Sciatic nerve (tissue), 2 donors: ENCODE measurements at regions not wholly inside any gene's neighbourhood (a gene's known extent, or its start where the extent isn't known, plus 50 kb on each side); places are given as distances from the start of the nearest gene placed in this dataset.

Experiments used
- ATAC-seq: fragments of 200-7000 bp; cut with Tn5 transposase; one replicate; pipeline ENCODE4 v1.9.1; 2020; ENCODE audit warnings: mild to moderate bottlenecking, moderate library complexity
- DNase-seq: peaks from one replicate; pipeline ENCODE4 v3.0.0-alpha.2; 2020; ENCODE audit warnings: low spot score
- intact Hi-C: fragments of 100-400 bp; cut with DNase I; formaldehyde crosslinking; loops from one replicate; pipeline ENCODE4 v1.14.2; 2022
- donor health status: DM: no; HTN: no; CAD: no.
- donor health status: DM: no; HTN: no; CAD: no.

GRCh38 chr10:43962346-43963191, 313.9 kb upstream of the ZNF32 start:
- intact Hi-C loops: no loop called here
- no peak for ATAC-seq

DNA sequence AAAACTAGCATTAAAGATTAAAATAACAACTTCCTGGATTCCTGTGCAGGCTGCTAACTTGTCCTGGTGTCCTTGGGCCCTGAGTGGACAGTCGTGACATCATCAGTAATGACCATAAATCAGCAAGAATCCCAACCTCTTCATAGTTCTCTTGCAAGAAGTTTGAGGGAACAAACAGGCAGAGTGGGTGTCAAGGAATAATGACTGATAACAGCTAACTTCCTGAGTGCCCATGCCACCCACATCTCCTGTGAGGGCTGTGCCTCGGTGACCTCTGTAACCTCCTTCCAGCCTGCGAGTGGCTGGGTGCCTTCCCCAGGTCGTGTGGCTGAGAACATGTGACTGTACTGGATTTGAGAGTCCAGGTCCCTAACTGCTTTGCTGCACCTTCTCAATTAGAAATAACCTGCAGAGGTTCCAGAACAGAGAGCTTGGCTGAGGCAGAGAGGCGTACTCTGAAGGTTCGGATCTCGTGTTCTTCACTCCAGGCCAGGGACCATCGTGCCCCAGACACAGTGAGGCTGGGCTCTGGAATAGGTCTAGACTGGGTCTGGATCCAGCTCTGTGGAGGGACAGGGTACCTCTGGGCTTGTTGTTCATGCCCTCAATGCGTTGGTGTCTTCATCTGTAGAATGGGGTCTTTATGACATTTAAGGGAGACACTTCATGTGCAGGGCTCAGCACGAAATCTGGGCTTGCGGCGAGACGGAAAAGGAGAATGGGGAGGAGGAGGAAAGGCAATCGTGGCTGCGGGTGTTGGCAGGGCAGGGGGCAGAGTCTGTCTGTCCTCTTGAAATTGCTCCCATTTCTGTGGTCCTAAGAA, 313.1 kb upstream of the ZNF32 start:
- peak; percentile 47 for DNase-seq
- intact Hi-C loops: no loop called here
- ATAC-seq: no peak

More at GRCh38 chr10:43962346-43963191, 313.9 kb upstream of the ZNF32 start:
- peak; percentile 30 for DNase-seq

- DNase-seq (no peak), ATAC-seq (no peak)
- intact Hi-C loops: no loop called here
These were observed 312.3 kb upstream of the ZNF32 start for GRCh38 chr10:43960981-43961380.

DNA sequence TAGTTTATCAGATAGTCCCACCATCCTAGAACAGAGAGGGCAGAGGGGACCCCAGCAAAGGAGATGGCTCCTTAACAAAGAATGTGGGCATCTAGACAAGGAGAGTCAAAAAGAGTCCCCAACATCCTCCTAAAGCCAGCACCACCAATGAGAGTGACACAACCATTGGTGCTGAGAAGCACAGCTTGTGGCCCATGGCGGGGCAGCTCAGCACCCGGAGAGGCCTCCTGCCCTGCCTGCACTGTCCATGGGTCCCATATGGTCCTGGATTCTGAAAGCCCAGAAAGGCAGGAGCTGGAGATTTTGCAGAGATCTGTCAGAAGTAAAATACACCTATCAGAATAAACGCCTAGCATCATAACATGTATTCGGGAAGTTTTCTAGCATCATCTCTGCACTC, 311.8 kb upstream of the ZNF32 start:
- no peak for ATAC-seq
- intact Hi-C loops: no loop called here
- no peak for DNase-seq

- ATAC-seq: no peak
- no peak for DNase-seq
- intact Hi-C loops: no loop called here
These were observed 311.4 kb upstream of the ZNF32 start for GRCh38 chr10:43960135-43960415.

- ATAC-seq (no peak), DNase-seq (no peak)
- intact Hi-C loops: no loop called here
These were observed 310.9 kb upstream of the ZNF32 start for GRCh38 chr10:43959364-43960134.

DNA sequence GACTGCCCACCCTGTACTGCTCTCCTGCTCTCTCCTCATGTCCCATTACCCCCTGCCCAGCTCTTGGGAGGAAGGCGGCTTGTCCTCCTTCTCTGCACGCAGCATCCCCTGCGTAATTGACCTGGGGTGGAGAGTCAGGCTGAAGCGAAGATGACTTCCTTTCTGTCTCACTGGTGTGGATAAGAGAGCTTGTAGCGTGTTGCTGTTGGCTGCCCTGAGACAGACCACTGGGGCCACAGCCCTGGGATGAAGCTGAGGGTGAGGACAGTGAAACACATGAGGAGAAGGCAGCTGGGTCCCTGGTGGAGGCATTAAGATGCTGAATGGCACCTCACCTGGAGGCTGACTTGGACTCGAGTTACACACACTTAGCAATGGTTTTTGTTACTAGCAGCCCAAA, 310.3 kb upstream of the ZNF32 start:
- intact Hi-C loops: no loop called here
- ATAC-seq (no peak), DNase-seq (no peak)

GRCh38 chr10:43958071-43958432, 309.4 kb upstream of the ZNF32 start:
- ATAC-seq (no peak), DNase-seq (no peak)
- intact Hi-C loops: no loop called here

DNA sequence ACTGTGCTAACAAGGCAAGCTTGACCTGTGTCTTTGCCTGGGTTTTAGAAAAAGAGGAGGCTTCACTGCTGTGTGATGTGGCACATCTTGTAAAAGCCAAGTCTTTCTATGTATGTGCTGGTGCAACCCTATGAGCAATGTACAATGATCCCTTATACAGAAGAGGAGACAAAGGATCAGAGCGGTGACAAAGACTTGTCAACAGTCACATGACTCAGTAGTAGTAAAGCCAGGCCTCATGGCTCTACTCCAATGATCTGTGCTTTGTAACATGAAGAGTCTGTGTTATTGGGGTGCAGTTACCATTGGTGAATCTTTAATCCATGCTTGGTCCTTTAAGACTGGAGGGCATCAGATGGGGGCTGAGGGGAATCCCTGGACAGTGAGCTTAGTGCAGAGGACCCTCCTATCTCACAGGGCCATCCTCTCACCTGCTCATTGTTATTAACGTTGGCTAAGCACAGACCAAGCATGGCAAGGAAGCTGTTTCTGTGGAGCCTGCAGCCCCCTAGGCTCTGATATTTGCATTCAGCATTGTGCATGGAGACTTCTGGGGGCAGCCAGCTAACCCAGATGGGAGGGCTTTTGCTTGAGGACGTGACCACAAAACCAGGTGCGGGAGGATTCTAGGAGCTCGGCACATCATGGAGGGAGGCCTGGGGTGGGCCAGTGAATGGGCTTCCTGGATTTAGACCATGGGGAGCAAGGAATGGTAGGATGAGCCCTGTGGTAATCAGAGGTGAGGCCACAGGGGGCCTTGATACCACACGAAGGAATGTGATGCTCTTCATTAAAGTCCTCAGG, 308.8 kb upstream of the ZNF32 start:
- intact Hi-C loops: no loop called here
- ATAC-seq: no peak
- no peak for DNase-seq

DNA sequence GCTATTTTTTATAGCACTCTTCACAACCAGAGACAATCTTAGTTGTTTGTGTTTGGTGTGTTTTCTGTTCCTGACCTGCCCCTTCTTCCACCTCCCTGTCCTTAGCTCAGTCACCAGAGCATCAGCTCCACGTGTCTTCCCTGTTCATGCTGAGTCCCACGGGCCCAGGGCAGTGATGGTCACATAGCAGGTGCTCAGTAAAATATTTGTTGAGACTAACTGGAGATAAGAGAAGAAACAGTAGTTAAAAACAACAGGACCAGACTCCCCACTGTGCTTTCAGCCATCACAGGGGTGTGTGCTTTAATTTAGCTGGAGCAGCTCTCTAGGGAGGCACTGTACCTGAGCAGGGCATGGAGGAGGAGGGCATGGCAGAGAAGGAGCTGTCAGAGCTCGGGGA, 307.3 kb upstream of the ZNF32 start:
- intact Hi-C loops: no loop called here
- no peak for DNase-seq
- ATAC-seq: no peak

DNA sequence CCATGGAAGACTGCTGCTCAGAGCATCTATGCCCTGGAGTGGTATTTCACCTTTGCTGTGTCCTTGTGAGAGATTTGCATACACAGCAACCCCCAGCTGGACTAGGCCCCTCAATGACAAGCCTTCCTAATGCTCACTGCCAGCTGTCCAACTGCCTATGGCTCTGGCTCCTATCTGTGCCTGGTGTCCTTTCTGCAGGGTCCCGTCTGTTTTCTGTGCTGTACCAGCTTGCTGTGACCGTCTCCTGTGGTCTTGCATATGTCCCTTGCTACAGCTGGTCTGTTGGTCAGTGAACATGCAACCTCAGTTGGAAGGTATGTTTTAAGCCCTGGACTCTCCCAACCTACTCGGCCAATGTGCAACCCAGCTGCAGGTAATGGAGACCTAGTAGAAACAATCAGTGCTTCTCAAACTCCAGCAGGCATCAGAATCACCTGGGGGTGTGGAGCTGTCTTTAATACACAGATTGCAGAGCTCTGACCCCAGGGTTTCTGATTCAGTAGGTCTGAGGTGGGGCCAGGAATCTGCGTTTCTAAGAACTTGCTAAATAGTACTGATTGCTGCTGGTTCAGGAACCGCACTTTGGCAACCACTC, 306.4 kb upstream of the ZNF32 start:
- no peak for ATAC-seq
- intact Hi-C loops: no loop called here
- DNase-seq: no peak

- intact Hi-C loops: no loop called here
- ATAC-seq (no peak), DNase-seq (no peak)
These were observed 305.0 kb upstream of the ZNF32 start for GRCh38 chr10:43953672-43954071.

- DNase-seq (no peak), ATAC-seq (no peak)
- intact Hi-C loops: no loop called here
These were observed 304.1 kb upstream of the ZNF32 start for GRCh38 chr10:43952760-43953159.

GRCh38 chr10:43949351-43949750, 300.7 kb upstream of the ZNF32 start:
- intact Hi-C loops: no loop called here

GRCh38 chr10:43946445-43946844, 297.8 kb upstream of the ZNF32 start:
- intact Hi-C loops: no loop called here
- ATAC-seq (no peak), DNase-seq (no peak)

More at GRCh38 chr10:43949351-43949750, 300.7 kb upstream of the ZNF32 start:
- DNase-seq: no peak
- ATAC-seq: no peak

DNA sequence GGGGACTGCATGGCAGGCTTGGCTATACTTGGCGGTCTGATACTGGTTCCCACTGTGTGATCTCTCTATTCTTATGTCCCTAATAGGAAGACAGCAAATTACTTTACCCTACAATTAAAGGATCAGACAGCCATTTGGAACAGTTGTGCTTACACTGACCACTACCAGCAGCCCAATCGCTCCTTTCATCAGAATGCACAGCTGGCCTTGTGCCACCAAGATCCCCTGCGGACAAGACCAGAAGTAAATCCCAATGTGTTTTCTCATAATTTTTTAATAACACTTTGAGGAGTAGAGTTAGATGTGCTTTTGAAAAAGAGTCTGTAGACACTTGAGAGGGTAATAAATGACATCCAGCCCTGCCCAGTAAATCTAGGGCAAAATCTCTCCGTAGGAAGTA, 297.2 kb upstream of the ZNF32 start:
- intact Hi-C loops: no loop called here
- DNase-seq (peak; percentile 43), ATAC-seq (no peak)

- no peak for DNase-seq
- intact Hi-C loops: no loop called here
- no peak for ATAC-seq
These were observed 296.5 kb upstream of the ZNF32 start for GRCh38 chr10:43945094-43945730.

DNA sequence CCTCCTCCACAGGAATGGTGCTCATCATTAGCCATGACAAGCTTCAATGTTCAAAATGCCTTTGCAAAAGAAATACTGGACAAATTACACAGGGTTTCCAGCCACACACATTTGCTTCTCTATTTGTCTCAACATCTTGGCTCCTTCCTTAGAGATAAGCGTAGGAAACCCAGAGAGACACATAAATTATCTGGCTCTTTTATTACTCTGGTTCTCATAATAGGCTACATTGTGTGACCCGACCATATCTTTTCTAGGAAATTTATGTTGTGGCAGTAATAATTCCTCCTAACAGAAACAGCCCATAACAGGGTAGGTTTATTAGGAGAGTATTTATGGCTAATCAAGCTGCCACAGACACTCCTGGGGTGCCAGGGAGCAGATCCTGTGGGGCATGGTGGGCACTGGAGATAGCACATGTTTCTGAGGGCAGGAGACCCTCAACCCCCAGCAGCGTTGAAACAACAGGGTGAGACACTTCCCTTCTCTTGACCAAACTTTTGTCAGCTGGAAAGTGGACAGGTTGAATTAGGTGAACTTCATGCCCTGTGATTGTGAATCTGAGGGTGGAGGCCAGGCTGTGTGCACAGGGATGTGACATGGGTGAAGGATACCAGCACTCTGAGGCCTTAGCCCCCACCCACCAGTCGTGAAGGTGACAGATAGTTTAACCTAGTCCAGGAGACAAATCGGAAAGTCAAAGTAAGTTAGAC, 295.9 kb upstream of the ZNF32 start:
- DNase-seq: peak; percentile 22
- no peak for ATAC-seq
- intact Hi-C loops: no loop called here
